ENCODE measurements at regions not wholly inside any gene's neighbourhood (a gene's known extent, or its start where the extent isn't known, plus 50 kb on each side); places are given as distances from the start of the nearest gene placed in this dataset.

- TF ChIP-seq CTCF (IDR thresholded peaks at IDR 0.05) = no peak
- no peak for TF ChIP-seq POLR2AphosphoS5 (IDR thresholded peaks at IDR 0.05)
- no peak for TF ChIP-seq POLR2A (IDR thresholded peaks at IDR 0.05; ENCODE audit: low read depth)
- no peak for TF ChIP-seq EP300 (IDR thresholded peaks at IDR 0.05)
Observed at GRCh38 chr11:104727768-104728167, 170.5 kb downstream of the CASP12 start.

Measured in esophagus muscularis mucosa (tissue), 4 donors.